ENCODE measurements at regions not wholly inside any gene's neighbourhood (a gene's known extent, or its start where the extent isn't known, plus 50 kb on each side); places are given as distances from the start of the nearest gene placed in this dataset.

DNA sequence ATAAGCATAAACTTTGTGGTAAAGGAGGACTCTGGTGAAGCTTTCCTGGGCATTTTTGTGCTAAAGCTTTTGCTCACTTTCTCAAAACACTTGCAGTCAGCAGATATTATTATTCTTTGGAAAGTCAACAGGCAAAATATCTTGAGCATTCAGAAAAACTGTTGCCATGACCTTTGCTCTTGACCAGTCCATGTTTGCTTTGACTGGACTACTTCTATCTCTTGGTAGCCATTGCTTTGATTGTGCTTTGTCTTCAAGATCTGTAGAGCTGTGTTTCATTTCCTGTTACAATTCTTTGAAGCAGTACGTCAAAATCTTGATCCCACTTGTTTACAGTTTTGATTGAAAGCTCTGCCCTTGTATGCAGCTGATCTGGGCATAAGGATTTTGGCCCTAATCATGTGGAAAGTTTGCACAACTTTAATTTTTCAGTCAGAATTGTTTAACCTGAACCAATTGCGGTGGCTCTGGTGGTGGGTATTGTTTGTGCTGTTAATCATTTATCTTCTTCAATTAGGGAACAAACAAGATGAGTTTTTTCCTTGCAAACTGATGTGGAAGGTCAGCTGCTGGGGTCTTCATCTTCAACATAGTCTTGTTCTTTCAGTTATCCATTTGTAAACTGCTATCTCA lies 121.5 kb upstream of the NUDT6 start:
- Histone ChIP-seq H3K27ac (no peak overlapping the region), H3K27me3 (replicated peaks in 1 of 7) (no peaks in the 10 kb centered on the region), H3K9me3 (peaks cover 0 to 74% (median 58%) of the 10 kb centered on the region in 8 donors), H3K4me3 (no peak overlapping the region), H3K36me3 (peaks cover 0 to 36% (median 0%) of the 10 kb centered on the region in 6 donors), H3K4me1 (no peaks in the 10 kb centered on the region)
- DNase-seq, result no peak
- intact Hi-C loops (cut with DNase I; ENCODE audit: low total_unique reads), result no loop called here
- WGBS, 5 donors, result 23 to 36% (median 30%) methylated on average over 2 of the region's 2 CpGs
- TF ChIP-seq POLR2A (IDR thresholded peaks at IDR 0.05), result no peak
- TF ChIP-seq POLR2AphosphoS5 (IDR thresholded peaks at IDR 0.05), result no peak
- TF ChIP-seq, protein P1, sequence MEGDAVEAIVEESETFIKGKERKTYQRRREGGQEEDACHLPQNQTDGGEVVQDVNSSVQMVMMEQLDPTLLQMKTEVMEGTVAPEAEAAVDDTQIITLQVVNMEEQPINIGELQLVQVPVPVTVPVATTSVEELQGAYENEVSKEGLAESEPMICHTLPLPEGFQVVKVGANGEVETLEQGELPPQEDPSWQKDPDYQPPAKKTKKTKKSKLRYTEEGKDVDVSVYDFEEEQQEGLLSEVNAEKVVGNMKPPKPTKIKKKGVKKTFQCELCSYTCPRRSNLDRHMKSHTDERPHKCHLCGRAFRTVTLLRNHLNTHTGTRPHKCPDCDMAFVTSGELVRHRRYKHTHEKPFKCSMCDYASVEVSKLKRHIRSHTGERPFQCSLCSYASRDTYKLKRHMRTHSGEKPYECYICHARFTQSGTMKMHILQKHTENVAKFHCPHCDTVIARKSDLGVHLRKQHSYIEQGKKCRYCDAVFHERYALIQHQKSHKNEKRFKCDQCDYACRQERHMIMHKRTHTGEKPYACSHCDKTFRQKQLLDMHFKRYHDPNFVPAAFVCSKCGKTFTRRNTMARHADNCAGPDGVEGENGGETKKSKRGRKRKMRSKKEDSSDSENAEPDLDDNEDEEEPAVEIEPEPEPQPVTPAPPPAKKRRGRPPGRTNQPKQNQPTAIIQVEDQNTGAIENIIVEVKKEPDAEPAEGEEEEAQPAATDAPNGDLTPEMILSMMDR (IDR thresholded peaks at IDR 0.05 in 8 of 11, conservative IDR thresholded peaks at IDR 0.05 in 3 of 11), result no peak

DNA sequence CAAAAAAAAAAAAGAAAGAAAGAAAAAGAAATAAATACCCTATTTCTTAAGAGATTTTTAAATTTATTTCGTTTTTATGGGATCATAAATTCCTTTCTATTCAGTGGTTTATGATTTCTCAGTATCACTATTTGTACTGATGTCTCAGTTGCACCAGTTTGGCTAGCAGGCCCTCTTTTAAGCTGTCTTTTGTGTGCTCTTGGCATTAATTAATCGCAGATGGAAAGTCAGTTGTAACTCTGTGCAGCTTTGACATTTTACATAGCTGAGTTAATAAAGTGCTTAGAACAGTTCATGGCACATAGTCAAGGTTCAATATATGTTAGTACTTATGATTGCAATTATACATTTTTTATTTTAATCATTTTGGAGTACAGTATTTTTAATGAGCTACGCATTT lies 123.7 kb upstream of the NUDT6 start:
- intact Hi-C loops (cut with DNase I; ENCODE audit: low total_unique reads), result no loop called here
- 84 to 95% (median 91%) methylated on average over 3 of the region's 3 CpGs for WGBS, 5 donors

DNA sequence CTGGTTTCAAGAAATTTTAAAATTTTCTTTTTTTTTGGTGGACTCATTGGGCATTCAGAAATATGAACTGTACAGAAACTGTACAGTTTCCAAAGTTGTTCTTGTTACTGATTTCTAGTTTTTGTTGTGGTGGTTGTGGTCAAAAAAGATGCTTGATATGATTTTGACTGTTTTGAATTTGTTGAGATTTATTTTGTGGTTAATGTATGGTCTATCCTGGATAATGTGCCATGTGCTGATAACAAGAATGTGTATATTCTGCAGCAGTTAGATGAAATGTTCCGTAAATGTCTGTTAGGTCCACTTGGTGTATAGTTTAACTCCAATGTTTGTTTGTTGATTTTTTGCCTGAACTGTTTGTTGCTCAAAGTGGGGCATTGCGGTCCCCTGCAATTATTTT lies 127.6 kb upstream of the NUDT6 start:
- DNase-seq, result no peak
- Histone ChIP-seq H3K4me1 (no peaks in the 10 kb centered on the region), H3K36me3 (peaks cover 0 to 33% (median 0%) of the 10 kb centered on the region in 6 donors), H3K9me3 (peaks cover 4 to 79% (median 70%) of the 10 kb centered on the region in 8 donors), H3K27me3 (replicated peaks in 1 of 7) (no peaks in the 10 kb centered on the region), H3K4me3 (no peak overlapping the region), H3K27ac (no peak overlapping the region)
- TF ChIP-seq POLR2AphosphoS5 (IDR thresholded peaks at IDR 0.05), result no peak
- TF ChIP-seq, protein P1 (IDR thresholded peaks at IDR 0.05 in 8 of 11, conservative IDR thresholded peaks at IDR 0.05 in 3 of 11), result no peak
- TF ChIP-seq POLR2A (IDR thresholded peaks at IDR 0.05), result no peak
- intact Hi-C loops (cut with DNase I; ENCODE audit: low total_unique reads), result no loop called here
- 91 to 97% (median 94%) methylated on average over 2 of the region's 2 CpGs for WGBS, 5 donors

More for the DNA sequence above, 123.7 kb upstream of the NUDT6 start:
- H3K27me3 ChIP-seq (replicated peaks in 1 of 7), result no peaks in the 10 kb centered on the region
- no peaks in the 10 kb centered on the region for H3K4me1 ChIP-seq
- H3K4me3 ChIP-seq, result no peak overlapping the region
- H3K9me3 ChIP-seq, result peaks cover 0 to 95% (median 80%) of the 10 kb centered on the region in 8 donors
- TF ChIP-seq, protein P1 (IDR thresholded peaks at IDR 0.05 in 8 of 11, conservative IDR thresholded peaks at IDR 0.05 in 3 of 11), result no peak
- TF ChIP-seq POLR2AphosphoS5 (IDR thresholded peaks at IDR 0.05), result no peak
- TF ChIP-seq POLR2A (IDR thresholded peaks at IDR 0.05), result no peak
- DNase-seq, result no peak
- no peak overlapping the region for H3K27ac ChIP-seq
- peaks cover 0 to 41% (median 0%) of the 10 kb centered on the region in 6 donors for H3K36me3 ChIP-seq

DNA sequence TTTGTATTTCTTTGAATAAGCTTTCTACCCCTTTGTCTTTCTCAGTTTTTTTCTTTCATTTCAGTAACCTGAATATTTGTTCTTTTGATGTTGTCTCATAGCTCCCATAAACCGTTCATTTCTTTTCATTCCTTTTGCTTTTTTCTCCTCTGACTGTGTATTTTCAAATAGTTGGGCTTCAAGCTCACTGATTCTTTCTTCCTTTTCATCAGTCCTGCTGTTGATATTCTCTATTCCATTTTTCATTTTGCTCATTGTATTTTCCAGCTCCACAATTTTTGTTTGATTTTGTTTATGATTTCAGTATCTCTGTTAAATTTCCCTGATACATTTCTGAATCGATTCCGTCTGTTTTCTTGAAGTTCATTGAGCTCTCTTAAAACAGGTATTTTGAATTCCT lies 129.6 kb upstream of the NUDT6 start:
- intact Hi-C loops (cut with DNase I; ENCODE audit: low total_unique reads), result no loop called here
- no peak overlapping the region for H3K4me3 ChIP-seq
- H3K36me3 ChIP-seq, result peaks cover 0 to 30% (median 0%) of the 10 kb centered on the region in 6 donors
- DNase-seq, result no peak
- peaks cover 4 to 65% (median 62%) of the 10 kb centered on the region in 8 donors for H3K9me3 ChIP-seq
- TF ChIP-seq, protein P1 (IDR thresholded peaks at IDR 0.05 in 8 of 11, conservative IDR thresholded peaks at IDR 0.05 in 3 of 11), result no peak
- no peak for TF ChIP-seq POLR2A (IDR thresholded peaks at IDR 0.05)
- TF ChIP-seq POLR2AphosphoS5 (IDR thresholded peaks at IDR 0.05), result no peak
- H3K27ac ChIP-seq, result no peak overlapping the region
- H3K27me3 ChIP-seq (replicated peaks in 1 of 7), result no peaks in the 10 kb centered on the region
- WGBS, 5 donors, result 82 to 98% (median 96%) methylated on average over 3 of the region's 3 CpGs
- no peaks in the 10 kb centered on the region for H3K4me1 ChIP-seq

All from spleen (tissue), 11 donors.